NCI-H2196 (cell line): ENCODE measurements at regions not wholly inside any gene's neighbourhood (a gene's known extent, or its start where the extent isn't known, plus 50 kb on each side); places are given as distances from the start of the nearest gene placed in this dataset.

ENCODE experiments used
- DNase-seq: peaks from one replicate; lab custom pipeline; 2025; ENCODE audit not compliant: unreplicated experiment; lab: John Stamatoyannopoulos, UW

DNA sequence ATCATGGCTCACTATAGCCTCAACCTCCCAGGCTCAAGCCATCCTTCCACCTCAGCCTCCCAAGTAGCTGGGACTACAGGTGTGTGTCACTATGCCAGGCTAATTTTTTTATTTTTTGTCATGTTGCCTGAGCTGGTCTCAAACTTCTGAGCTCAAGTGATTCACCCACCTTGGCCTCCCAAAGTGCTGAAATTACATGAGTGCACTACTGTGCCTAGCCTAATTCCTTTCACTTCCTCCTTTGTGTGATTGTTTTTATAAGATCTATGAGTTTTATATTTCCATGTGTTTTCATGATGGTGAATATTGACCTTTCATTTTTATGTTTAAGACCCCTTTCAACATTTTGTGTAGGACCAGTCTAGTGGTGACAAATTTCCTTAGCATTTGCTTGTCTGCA, 55.2 kb upstream of the IL12B start:
- DNase-seq = no peak

DNA sequence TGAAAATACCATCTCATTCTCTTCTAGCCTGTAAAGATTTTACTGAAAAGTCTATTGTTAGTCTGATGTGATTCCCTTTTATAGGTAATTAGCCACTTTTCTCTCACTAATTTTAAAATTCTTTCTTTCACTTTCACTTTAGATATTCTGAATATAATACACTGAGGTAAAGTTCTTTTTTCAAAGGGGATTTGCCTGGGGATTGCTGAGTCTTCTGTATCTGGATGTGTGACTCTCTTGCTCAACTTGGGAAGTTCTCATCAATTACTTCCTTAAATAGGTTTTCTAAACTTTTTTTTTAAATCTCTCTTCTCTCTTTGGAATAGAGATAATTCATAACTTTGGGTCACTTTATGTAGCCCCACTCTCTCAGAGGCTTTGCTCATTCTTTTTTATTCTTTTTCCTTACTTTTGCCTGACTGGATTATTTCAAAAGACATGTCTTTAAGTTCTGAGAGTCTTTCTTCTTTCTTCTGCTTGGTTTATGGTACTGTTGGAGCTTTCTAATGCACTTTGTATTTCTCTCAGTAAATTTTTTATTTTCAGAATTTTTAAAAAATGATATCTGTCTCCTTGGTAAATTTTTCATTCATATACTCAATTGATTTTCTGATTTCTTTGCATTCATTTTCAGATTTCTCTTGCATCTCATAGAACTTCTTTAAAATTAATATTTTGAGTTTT, 55.9 kb upstream of the IL12B start:
- DNase-seq = no peak

DNA sequence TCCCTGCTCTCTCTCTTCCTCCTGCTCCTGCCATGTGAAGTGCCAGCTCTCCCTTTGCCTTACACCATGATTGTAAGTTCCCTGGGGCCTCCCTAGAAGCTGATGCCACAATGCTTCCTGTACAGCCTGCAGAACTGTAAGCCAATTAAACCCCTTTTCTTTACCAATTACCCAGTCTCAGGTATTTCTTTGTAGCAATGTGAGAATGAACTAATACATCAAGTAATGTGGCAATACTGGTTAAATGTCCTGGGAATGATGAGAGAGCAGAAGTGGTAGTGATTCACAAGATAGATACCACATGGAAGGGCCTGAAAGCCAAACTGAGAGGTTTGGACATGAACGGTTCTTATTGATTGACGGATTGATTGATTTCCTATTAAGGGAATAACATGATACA, 62.6 kb upstream of the IL12B start:
- no peak for DNase-seq

DNA sequence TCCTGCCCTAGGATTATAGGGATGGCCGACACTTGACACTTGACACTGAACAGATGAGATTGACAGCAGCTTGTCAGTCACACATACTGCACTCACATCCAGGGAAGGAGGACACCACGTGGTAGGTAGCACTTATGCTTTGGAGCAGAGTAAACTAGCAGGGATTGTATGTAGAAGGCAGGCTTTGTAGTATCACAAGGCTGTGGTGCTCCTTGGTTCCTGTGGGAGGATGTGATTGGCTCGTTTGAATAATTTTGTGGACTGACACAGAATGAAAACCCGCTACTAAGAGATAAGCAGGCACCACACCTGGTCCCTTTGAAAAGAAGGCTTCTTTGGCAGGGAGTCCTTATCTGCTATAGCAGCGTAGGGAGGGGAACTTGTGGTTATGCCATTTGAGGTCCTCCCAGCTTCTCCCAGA, 63.6 kb upstream of the IL12B start:
- DNase-seq = no peak

DNA sequence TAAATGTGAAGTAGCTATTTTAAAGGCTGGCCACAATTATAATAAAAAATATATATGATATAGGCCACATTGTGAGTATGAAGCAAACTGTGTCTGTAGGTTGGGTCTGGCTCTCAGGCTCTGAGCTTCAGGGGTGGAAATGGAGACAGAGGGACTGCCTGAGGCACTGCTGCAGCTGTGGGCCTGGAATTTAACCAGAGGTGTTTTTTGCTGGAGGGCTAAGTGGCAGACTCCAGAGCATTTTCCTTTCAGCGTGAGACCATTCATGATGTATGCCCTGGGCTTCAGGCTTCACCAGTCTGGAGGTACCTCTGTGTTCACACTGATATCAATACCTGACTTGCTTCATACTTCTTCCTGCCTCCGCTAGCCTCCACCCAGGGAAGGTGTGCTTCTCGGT, 64.9 kb upstream of the IL12B start:
- DNase-seq = no peak

DNA sequence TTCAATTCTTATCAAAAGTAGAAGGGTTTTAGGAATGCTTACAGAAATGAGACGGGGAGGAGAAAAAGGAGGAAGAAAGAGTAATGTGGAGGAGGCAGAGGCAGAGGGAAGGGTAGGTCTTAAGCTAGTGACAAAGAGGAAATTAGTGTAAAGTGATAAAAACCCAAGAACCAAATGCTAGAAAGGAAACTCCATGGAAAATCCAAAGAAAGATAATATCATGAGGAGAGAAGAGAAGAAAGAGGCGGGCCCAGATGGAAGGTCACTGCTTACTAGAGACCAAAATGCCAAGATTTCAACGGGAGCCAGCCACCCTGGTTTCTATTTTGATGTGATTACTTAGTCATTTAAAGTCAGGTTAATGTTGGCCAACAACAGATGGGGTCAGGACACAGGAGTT, 68.6 kb upstream of the IL12B start:
- no peak for DNase-seq

DNA sequence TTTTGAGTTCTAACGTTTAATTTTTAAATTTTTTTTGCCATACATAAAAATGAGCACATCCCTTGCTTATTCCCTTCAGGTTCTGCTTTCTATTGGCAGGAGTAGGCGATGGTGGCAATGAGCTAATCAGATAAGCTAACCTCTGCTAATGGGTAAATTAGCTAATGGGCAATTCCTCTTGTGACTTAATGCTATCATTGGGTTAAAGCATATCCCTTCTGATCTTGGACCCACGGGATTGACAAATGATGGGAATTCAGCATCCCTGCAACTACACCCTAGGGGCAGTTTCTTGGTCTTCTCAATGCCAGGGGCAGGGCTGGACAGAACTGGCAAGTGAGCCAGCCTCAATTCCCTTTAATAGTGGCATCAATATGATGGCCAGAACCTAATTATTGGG, 70.2 kb upstream of the IL12B start:
- no peak for DNase-seq

DNA sequence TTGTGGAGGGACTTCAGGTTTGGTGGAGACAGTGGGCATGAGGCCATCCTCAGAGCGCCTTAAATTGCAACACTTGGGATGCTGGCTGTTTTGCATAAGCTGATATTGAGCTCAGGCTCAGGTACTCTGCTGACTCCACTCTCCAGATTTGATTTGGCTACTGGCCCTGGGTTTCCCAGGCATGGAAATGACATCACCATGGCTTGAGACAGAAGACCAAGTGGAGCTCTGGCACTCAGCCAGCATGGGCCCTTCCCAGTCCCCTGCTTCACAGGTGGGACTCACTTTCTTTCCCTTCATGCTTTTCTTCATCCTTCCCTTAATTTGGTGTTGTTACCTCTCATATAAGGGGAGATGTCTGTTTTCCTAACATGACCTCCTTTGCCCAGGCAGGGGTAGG, 72.0 kb upstream of the IL12B start:
- DNase-seq = peak; percentile 6

DNA sequence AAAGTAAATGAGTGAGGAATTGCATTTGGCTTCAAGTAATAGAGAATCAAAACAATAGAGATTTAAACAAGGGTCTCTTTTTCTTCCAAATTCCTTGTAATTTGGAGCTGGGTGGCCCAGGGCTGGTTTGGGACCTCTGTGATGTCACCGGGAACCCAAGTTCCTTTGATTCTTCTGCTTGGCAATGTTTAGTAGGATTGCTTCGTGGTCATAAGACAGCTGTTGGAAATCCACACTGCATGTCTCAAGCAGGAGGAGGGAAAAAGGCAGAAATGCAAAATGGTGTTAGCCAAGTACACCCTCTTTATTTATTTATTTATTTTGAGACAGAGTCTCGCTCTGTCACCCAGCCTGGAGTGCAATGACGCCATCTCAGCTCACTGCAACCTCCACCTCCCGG, 72.6 kb upstream of the IL12B start:
- no peak for DNase-seq

DNA sequence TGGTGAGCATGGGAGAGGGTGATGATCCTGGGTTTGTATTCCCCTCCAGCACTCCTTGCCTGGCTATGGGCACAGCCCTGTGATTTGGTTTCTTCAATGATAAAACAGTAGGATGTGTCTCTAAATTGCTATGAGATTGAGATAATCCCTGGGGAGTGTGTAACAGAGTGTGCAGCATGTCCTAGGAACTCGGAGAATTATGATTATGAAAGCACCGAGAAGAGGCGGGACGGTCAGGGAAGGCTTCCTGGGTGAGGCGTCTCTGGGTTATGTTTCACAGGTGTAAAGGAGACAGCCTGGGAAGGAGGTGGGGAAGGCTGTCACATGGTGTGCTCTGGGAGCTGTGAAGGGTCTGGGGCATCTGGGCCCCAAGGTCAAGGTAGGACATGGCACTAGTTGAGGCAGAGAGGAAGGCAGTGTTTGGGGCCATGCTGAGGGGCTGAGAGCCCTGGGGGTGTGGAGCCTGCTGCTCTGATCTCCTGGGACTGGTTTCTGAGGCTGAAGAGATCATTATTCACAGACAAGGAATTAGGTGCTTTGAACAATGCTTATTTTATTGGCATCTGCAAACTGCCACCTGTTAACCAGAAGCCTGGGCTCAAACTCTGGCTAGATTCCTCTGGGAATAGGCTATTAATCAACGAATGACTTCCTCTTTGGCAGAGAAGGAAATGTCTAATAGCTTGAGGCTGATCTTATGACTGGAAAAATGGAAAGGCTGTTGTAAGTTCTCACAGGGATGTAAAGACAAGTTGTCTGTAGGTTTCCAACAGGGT, 73.8 kb upstream of the IL12B start:
- DNase-seq = no peak

DNA sequence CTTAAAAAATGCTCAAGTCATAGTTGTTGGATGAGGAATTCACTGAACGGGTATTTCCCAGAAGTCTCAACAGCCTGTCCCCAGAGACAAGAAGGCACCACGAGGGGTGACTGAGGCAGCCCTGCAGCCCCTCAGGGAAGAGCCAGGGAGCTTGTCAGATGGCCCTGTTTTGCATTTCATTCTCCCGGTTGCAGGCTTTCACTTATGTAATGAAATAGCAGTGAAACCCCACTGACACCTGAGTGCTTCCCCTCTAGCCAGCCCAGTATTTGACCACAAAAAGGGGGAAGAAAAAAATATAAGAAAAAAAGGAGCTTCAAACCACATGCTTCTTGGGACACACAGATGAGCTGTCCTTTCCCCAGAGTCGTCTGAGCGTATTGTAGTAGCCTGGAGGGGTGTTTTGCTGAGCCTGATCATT, 75.3 kb upstream of the IL12B start:
- no peak for DNase-seq

DNA sequence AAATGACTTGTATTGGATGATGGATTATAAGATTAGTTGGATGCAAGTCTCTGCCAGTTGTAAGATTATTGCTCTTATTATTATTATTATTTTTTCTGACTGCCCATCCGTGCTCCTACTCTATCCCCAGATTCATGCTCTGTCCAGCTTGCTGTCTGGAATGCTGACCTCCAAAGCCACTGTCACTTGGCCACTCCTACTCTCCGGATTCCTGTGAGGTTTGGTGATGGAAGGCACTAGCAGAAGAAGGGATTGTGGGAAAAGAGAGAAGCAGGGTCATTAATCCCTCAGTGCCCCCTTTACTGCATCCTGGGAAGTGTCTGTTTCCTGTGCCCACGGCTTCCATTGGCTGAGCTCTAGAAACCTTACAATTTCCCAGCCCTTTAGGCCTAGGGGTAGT, 76.3 kb upstream of the IL12B start:
- no peak for DNase-seq

DNA sequence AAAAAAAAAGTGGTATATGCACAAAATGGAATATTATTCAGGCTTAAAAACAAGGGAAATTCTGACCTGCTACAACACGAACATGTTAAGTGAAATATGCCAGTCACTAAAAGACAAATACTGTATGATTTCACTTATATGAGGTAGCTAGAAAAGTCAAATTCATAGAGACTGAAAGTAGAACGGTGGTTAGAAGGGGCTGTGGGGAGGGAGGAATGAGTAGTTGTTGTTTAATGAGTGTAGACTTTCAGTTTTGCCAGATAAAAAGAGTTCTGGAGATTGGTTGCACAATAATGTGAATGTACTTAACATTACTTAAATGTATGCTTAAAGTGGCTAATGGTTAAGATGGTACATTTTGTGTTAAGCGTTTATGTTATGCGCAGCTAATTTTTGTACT, 79.5 kb upstream of the IL12B start:
- DNase-seq = no peak

DNA sequence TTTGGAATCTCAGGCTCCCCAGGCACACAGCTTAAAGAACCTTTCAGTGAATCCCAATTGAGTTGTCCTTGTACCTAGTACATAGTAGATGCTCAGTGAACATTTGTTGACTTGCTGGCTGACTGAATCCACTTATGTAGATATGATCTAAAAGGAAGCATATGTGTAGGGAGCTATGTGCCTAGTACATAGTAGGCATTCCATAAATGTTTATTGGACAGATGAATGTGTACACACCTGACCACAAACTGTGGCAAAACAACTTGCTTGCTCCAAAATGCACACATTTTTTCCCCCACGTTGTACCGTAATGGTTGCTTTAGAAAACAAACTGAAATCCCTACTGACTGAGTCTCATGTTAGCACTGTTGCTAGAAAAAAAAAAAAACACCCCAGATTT, 80.2 kb upstream of the IL12B start:
- no peak for DNase-seq

DNA sequence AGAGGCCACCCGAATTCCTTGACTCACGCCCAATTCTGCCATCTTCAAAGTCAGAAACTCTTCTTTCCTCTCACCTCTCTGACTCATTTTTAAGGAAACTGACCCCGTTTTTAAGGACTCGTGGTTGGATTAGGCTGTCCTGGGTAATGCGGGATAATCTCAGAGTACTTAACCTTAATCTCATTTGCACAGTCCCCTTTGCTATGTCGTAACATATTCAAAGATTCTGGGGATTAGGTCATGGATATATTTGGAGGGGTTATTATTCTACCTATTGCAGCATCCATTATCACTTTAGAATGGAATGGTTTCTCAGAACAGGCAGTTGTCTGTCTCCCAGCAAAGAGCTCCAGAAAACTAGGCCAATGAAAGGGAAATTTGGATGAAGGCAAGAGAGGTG, 80.8 kb upstream of the IL12B start:
- DNase-seq = no peak

DNA sequence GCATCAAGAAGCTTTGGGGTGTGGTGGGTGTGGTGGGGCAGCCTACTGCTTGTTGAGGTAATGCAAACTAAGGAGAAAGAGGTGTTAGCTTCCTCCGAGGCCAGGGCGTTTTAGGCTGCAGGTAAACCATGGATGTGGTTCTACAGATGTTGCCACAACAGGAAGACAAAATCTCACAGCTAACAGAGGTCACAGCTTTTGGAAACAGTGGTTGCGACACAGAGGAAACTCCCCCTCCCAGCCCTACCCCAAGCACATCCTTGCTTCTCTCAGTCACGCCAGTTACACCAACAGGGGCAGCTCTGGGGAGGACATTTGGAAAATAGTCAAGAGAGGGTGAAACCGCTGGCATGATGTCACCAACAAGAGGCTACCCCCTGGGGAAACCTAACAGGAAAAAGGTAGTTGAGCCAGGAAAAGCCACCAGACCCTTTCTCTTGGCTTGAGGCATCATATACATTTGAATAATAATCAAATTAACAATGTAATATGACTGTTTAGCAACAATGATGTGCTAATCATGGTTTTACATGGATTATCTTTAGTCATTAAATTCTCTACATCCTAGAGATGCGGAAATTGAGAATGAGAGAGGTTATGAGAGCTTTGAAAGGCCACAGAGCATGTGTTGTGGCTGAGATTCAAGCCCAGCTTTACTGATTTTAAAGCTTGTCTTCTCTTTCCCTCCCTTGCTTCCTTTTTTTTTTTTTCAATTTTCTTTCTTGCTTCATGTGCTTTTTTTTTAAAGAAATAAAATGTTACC, 82.2 kb upstream of the IL12B start:
- no peak for DNase-seq

DNA sequence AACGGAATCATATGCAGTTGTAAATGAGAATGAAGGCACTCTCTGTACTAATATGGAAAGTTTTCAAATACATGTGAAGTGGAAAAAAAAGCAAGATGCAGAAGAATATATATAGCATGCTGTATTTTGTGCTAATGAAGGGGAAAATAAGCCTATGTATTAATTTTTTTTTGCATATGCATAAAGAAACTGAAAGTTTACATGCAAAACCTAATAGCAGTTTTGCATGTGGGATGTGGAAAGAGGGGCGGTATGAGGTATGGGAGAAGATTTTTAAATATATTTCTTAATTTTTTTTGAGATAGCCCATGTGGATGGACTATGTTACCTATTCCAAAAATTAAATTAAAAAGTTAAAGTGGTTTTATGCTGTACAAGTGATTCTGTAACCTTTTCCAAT, 83.7 kb upstream of the IL12B start:
- DNase-seq = no peak

DNA sequence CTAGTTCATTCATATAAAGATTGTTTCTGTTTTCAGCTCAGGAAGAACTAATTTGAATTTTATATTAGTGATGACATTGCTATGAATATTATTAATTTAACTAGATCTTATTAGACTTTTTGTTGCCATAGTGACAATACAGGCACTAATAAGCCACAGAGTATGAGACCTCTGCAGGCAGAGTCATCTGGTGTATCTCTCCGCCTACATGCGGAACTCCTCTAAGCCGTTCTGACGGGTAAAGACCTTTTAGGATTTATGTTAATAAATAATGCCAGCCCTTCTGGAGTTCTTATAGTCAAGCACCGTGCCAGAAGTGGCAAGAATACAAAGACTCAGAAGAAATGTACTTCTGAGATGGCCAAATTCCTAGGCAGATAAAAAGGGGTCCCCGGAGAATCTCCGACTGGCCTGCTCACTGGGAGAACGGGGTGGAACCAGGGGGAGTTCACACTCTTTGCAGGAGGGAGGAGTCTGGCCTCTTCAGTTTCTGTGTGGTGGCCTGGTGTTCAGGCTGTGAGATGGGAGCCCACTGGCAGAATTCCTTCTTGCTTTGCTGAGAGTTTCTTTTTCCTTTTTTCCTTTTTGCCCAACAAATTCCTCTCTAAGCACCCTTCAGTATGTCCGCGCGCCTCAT, 85.1 kb upstream of the IL12B start:
- no peak for DNase-seq

DNA sequence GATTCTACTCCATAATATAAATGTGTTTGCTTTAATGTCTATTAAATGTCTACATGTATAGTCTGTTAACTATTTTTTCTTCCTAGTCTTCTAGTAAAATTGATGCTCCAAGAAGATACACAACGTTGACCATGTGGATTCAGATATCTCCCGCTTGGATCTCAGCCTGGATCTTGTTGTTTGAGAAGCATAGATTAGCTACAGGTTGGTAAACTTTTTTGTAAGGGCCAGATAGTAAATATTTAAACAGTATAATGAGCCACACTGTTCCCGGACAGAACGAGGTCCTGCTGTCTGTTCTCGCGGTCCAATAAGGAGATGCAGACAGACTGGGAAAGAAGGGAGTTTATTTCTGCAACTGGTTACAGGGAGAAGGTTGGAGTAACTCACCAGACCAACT, 86.2 kb upstream of the IL12B start:
- DNase-seq = no peak

DNA sequence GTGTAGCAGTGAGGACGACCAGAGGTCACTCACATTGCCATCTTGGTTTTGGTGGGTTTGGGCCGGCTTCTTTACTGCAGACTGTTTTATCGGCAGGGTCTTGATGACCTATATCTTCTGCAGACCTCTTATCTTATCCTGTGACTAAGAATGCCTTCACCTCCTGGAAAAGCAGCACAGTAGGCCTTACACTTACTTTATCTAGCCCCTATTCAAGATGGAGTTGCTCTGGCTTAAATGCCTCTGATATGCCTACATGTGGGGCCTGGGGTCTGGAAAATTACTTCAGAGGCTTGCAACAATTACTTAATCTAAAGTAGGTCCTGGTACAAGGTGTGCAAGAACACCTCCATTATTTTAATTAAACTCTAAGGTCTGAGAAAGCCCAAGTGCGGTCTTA, 86.9 kb upstream of the IL12B start:
- no peak for DNase-seq

DNA sequence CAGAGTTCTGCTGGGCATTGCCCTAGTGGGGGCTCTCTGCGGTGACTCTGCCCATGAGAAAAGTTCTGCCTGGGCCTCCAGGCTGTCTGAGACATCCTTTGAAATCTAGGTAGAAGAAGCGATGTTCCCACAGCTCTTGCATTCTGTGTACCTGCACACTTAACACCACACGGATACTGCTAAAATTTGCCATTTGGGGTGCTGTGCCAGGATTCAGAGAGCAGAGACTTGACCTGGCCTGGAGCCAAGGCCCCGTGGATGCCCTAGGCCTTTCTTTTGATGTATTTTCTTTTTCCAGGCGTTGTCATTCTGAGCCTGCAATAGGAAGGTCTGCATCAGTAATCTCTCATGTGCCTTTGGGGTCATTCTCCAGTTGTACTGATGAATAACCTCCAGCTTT, 89.3 kb upstream of the IL12B start:
- no peak for DNase-seq

DNA sequence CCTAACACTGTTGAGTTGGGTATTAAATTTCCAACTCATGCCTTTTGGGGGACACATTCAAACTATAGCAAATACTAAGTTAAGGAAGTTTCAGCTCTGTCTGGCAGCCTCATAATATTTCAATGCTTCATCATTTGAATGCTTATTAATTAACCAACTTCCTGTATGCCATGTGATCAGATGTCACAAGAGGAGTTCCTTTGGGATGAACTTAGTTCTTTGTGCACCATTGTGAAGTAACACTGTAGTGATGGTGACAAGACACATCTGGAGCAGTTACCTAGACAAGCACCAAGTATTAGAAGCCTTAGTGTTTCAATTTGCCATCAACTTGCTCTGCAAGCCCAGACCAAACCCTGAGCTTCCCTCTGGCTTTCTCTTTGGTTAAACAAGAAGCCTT, 90.7 kb upstream of the IL12B start:
- DNase-seq = no peak
